ENCODE measurements at regions not wholly inside any gene's neighbourhood (a gene's known extent, or its start where the extent isn't known, plus 50 kb on each side); places are given as distances from the start of the nearest gene placed in this dataset.

DNA sequence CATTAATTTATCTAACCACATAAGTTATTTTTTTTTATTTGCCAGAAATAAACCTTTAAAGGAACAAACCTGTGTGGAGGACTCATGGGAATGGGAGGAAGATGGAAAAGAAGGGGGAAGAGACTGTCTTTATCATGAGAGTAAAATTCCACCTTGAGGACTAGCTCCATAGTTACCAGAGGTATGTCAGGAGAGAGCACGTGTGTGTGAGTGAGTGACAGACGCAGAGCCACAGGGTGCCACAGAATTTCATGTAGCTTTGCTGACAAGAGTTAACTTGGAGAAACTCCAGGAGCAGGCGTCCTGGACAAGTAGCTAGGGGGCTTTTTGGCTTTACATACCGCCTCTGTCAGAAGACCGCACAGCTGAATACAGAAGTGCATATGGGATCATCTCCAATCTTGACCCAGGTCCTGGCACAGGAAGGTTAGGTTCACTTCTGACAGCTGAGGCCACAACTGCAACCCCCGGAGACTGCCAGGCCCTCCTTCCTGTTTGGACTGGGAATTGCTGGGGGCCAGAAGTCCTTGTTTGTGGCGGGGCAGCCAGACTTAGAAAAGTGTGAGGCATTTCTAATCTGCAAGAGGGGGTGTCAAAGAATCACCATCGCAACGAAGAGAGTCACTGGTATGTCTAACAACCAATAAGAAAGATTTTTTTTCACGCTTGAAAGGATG, 197.8 kb upstream of the TPM1 start:
- TF ChIP-seq, protein P1, sequence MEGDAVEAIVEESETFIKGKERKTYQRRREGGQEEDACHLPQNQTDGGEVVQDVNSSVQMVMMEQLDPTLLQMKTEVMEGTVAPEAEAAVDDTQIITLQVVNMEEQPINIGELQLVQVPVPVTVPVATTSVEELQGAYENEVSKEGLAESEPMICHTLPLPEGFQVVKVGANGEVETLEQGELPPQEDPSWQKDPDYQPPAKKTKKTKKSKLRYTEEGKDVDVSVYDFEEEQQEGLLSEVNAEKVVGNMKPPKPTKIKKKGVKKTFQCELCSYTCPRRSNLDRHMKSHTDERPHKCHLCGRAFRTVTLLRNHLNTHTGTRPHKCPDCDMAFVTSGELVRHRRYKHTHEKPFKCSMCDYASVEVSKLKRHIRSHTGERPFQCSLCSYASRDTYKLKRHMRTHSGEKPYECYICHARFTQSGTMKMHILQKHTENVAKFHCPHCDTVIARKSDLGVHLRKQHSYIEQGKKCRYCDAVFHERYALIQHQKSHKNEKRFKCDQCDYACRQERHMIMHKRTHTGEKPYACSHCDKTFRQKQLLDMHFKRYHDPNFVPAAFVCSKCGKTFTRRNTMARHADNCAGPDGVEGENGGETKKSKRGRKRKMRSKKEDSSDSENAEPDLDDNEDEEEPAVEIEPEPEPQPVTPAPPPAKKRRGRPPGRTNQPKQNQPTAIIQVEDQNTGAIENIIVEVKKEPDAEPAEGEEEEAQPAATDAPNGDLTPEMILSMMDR (conservative IDR thresholded peaks at IDR 0.05 in 1 of 2, IDR thresholded peaks at IDR 0.05 in 1 of 2; ENCODE audit: low read depth in 1 of 2, low read length in 2 of 2) = no peak
- no peak for TF ChIP-seq EZH2 (IDR thresholded peaks at IDR 0.05; ENCODE audit: low read length, missing control alignments)

All from fibroblast of lung (primary cell).